Activated CD8-positive, alpha-beta T cell treated with anti-CD3 and anti-CD28 coated beads, Interleukin-2, amount 10 ng/mL, durations not matched to agents 7 days and 5 days (primary cell): ENCODE measurements at regions not wholly inside any gene's neighbourhood (a gene's known extent, or its start where the extent isn't known, plus 50 kb on each side); places are given as distances from the start of the nearest gene placed in this dataset.

Experiments
- ATAC-seq: fragments of 150-1000 bp; cut with Tn5 transposase; one replicate; pipeline ENCODE4 v1.10.0; 2021; ENCODE audit warnings: moderate library complexity
- CTCF ChIA-PET: fragments of 350-600 bp; sonication (Branson Sonifier 250); formaldehyde crosslinking; loops from one replicate; lab custom pipeline; 2021; ENCODE audit warnings: antibody characterized with exemption; lab: Charles Lee
- POLR2A ChIA-PET: fragments of 350-600 bp; sonication (Branson Sonifier 250); formaldehyde crosslinking; loops from one replicate; lab custom pipeline; 2021; ENCODE audit warnings: antibody characterized with exemption; lab: Charles Lee
- DNase-seq: peaks from one replicate; pipeline ENCODE4 v3.0.0-alpha.2; 2020
- H3K27ac Mint-ChIP-seq: one replicate; pipeline ENCODE4 v1.8.0; 2021; ENCODE audit warnings: mild to moderate bottlenecking, mixed read lengths
- H3K27me3 Mint-ChIP-seq: one replicate; pipeline ENCODE4 v1.8.0; 2021; ENCODE audit warnings: low read depth, mixed read lengths
- H3K36me3 Mint-ChIP-seq: one replicate; pipeline ENCODE4 v1.8.0; 2021; ENCODE audit warnings: low read depth, mixed read lengths
- H3K4me1 Mint-ChIP-seq: one replicate; pipeline ENCODE4 v1.8.0; 2021; ENCODE audit warnings: low read depth, mixed read lengths
- H3K4me3 Mint-ChIP-seq: one replicate; pipeline ENCODE4 v1.8.0; 2021; ENCODE audit warnings: mild to moderate bottlenecking, mixed read lengths
- H3K9me3 Mint-ChIP-seq: one replicate; pipeline ENCODE4 v1.8.0; 2022; ENCODE audit warnings: mixed read lengths; ENCODE audit not compliant: insufficient read depth

- POLR2A ChIA-PET = no interaction called here
- CTCF ChIA-PET = no interaction called here
Observed at GRCh38 chr12:126554625-126555024, 1489.4 kb downstream of the AACS start.

GRCh38 chr12:126557659-126558058 lies 1492.4 kb downstream of the AACS start:
- Mint-ChIP-seq H3K9me3 (peaks cover 10% of the 10 kb centered on the region), H3K27ac (no peak overlapping the region), H3K4me3 (no peak overlapping the region), H3K4me1 (no peaks in the 10 kb centered on the region), H3K36me3 (no peaks in the 10 kb centered on the region), H3K27me3 (no peaks in the 10 kb centered on the region)
- CTCF ChIA-PET = no interaction called here
- ATAC-seq (no peak), DNase-seq (no peak)
- POLR2A ChIA-PET = no interaction called here

More at GRCh38 chr12:126554625-126555024, 1489.4 kb downstream of the AACS start:
- Mint-ChIP-seq H3K4me1 (no peaks in the 10 kb centered on the region), H3K4me3 (no peak overlapping the region), H3K27me3 (no peaks in the 10 kb centered on the region), H3K9me3 (peaks cover 17% of the 10 kb centered on the region), H3K27ac (no peak overlapping the region), H3K36me3 (no peaks in the 10 kb centered on the region)
- ATAC-seq (no peak), DNase-seq (no peak)

GRCh38 chr12:126558219-126558618 lies 1493.0 kb downstream of the AACS start:
- Mint-ChIP-seq H3K4me3 (no peak overlapping the region), H3K9me3 (peaks cover 14% of the 10 kb centered on the region), H3K27ac (no peak overlapping the region), H3K27me3 (no peaks in the 10 kb centered on the region), H3K36me3 (no peaks in the 10 kb centered on the region), H3K4me1 (no peaks in the 10 kb centered on the region)
- ATAC-seq = no peak
- no peak for DNase-seq
- CTCF ChIA-PET = no interaction called here
- POLR2A ChIA-PET = no interaction called here

GRCh38 chr12:126558810-126559209 lies 1493.6 kb downstream of the AACS start:
- no peak overlapping the region for H3K27ac Mint-ChIP-seq
- ATAC-seq (no peak), DNase-seq (no peak)
- no peaks in the 10 kb centered on the region for H3K36me3 Mint-ChIP-seq
- ChIA-PET CTCF (no interaction called here), POLR2A (no interaction called here)
- peaks cover 17% of the 10 kb centered on the region for H3K9me3 Mint-ChIP-seq
- H3K4me3 Mint-ChIP-seq = no peak overlapping the region
- H3K27me3 Mint-ChIP-seq = no peaks in the 10 kb centered on the region
- H3K4me1 Mint-ChIP-seq = no peaks in the 10 kb centered on the region

GRCh38 chr12:126567016-126567415 lies 1501.8 kb downstream of the AACS start:
- Mint-ChIP-seq H3K27ac (no peak overlapping the region), H3K36me3 (no peaks in the 10 kb centered on the region), H3K9me3 (peaks cover 12% of the 10 kb centered on the region), H3K27me3 (no peaks in the 10 kb centered on the region), H3K4me3 (no peak overlapping the region), H3K4me1 (no peaks in the 10 kb centered on the region)
- ChIA-PET POLR2A (no interaction called here), CTCF (no interaction called here)
- DNase-seq = no peak
- ATAC-seq = no peak

- no peak for DNase-seq
- ChIA-PET CTCF (no interaction called here), POLR2A (no interaction called here)
- Mint-ChIP-seq H3K4me1 (no peaks in the 10 kb centered on the region), H3K36me3 (no peaks in the 10 kb centered on the region), H3K27me3 (no peaks in the 10 kb centered on the region), H3K27ac (no peak overlapping the region), H3K9me3 (peaks cover 11% of the 10 kb centered on the region), H3K4me3 (no peak overlapping the region)
- no peak for ATAC-seq
Observed at GRCh38 chr12:126569706-126570105, 1504.5 kb downstream of the AACS start.

- CTCF ChIA-PET = no interaction called here
- no peak overlapping the region for H3K4me3 Mint-ChIP-seq
Observed at GRCh38 chr12:126570566-126570965, 1505.3 kb downstream of the AACS start.

GRCh38 chr12:126572170-126572569 lies 1506.9 kb downstream of the AACS start:
- no peak overlapping the region for H3K27ac Mint-ChIP-seq
- ChIA-PET POLR2A (no interaction called here), CTCF (no interaction called here)
- DNase-seq = no peak
- no peaks in the 10 kb centered on the region for H3K36me3 Mint-ChIP-seq
- H3K4me1 Mint-ChIP-seq = no peaks in the 10 kb centered on the region
- peaks cover 11% of the 10 kb centered on the region for H3K9me3 Mint-ChIP-seq
- no peaks in the 10 kb centered on the region for H3K27me3 Mint-ChIP-seq
- H3K4me3 Mint-ChIP-seq = no peak overlapping the region
- ATAC-seq = no peak

More at GRCh38 chr12:126570566-126570965, 1505.3 kb downstream of the AACS start:
- DNase-seq = no peak
- H3K27me3 Mint-ChIP-seq = no peaks in the 10 kb centered on the region
- H3K27ac Mint-ChIP-seq = no peak overlapping the region
- no peaks in the 10 kb centered on the region for H3K36me3 Mint-ChIP-seq
- POLR2A ChIA-PET = no interaction called here
- H3K9me3 Mint-ChIP-seq = peaks cover 11% of the 10 kb centered on the region
- H3K4me1 Mint-ChIP-seq = no peaks in the 10 kb centered on the region
- ATAC-seq = no peak

- POLR2A ChIA-PET = no interaction called here
- Mint-ChIP-seq H3K9me3 (no peaks in the 10 kb centered on the region), H3K36me3 (no peaks in the 10 kb centered on the region), H3K27me3 (no peaks in the 10 kb centered on the region), H3K4me1 (no peaks in the 10 kb centered on the region), H3K4me3 (no peak overlapping the region), H3K27ac (no peak overlapping the region)
- DNase-seq (no peak), ATAC-seq (no peak)
- CTCF ChIA-PET = no interaction called here
Observed at GRCh38 chr12:126581655-126582054, 1516.4 kb downstream of the AACS start.

GRCh38 chr12:126582231-126582630 lies 1517.0 kb downstream of the AACS start:
- no peaks in the 10 kb centered on the region for H3K9me3 Mint-ChIP-seq
- H3K4me3 Mint-ChIP-seq = no peak overlapping the region
- ATAC-seq (no peak), DNase-seq (no peak)
- ChIA-PET CTCF (no interaction called here), POLR2A (no interaction called here)
- no peaks in the 10 kb centered on the region for H3K27me3 Mint-ChIP-seq
- H3K36me3 Mint-ChIP-seq = no peaks in the 10 kb centered on the region
- no peaks in the 10 kb centered on the region for H3K4me1 Mint-ChIP-seq
- H3K27ac Mint-ChIP-seq = no peak overlapping the region

GRCh38 chr12:126588586-126589249 lies 1523.5 kb downstream of the AACS start:
- CTCF ChIA-PET = no interaction called here

GRCh38 chr12:126591533-126591932 lies 1526.3 kb downstream of the AACS start:
- no peak for DNase-seq
- POLR2A ChIA-PET = no interaction called here

More at GRCh38 chr12:126588586-126589249, 1523.5 kb downstream of the AACS start:
- POLR2A ChIA-PET = no interaction called here
- ATAC-seq = no peak
- no peak overlapping the region for H3K27ac Mint-ChIP-seq
- no peaks in the 10 kb centered on the region for H3K27me3 Mint-ChIP-seq
- no peaks in the 10 kb centered on the region for H3K36me3 Mint-ChIP-seq
- no peak for DNase-seq
- H3K4me1 Mint-ChIP-seq = peaks cover 5% of the 10 kb centered on the region
- H3K9me3 Mint-ChIP-seq = no peaks in the 10 kb centered on the region
- no peak overlapping the region for H3K4me3 Mint-ChIP-seq

More at GRCh38 chr12:126591533-126591932, 1526.3 kb downstream of the AACS start:
- Mint-ChIP-seq H3K27me3 (no peaks in the 10 kb centered on the region), H3K4me1 (peaks cover 5% of the 10 kb centered on the region), H3K27ac (no peak overlapping the region), H3K9me3 (no peaks in the 10 kb centered on the region), H3K4me3 (no peak overlapping the region), H3K36me3 (no peaks in the 10 kb centered on the region)
- CTCF ChIA-PET = no interaction called here
- no peak for ATAC-seq
